WTC11 (cell line): ENCODE measurements at regions not wholly inside any gene's neighbourhood (a gene's known extent, or its start where the extent isn't known, plus 50 kb on each side); places are given as distances from the start of the nearest gene placed in this dataset.

Experiments used
- ATAC-seq: fragments of 200-7000 bp; cut with Tn5 transposase; 2 replicates; pipeline ENCODE4 v1.10.0; 2021; ENCODE audit warnings: mild to moderate bottlenecking, moderate library complexity
- CTCF ChIA-PET: fragments of 300-600 bp; sonication (Branson Sonifier 250); formaldehyde crosslinking; loops from one replicate; lab custom pipeline; 2021; ENCODE audit warnings: antibody characterized with exemption; lab: Charles Lee
- POLR2A ChIA-PET: fragments of 350-600 bp; sonication (Branson Sonifier 250); formaldehyde crosslinking; loops from one replicate; lab custom pipeline; 2021; ENCODE audit warnings: antibody characterized with exemption; lab: Charles Lee
- DNase-seq: peaks from one replicate; pipeline ENCODE4 v3.0.0; 2021; ENCODE audit warnings: low spot score
- H3K27ac Mint-ChIP-seq: 2 replicates; pipeline ENCODE4 v1.8.0; 2021; ENCODE audit warnings: mixed read lengths
- H3K27me3 Mint-ChIP-seq: 2 replicates; pipeline ENCODE4 v1.8.0; 2021; ENCODE audit warnings: low read depth, mild to moderate bottlenecking, moderate library complexity, mixed read lengths
- H3K36me3 Mint-ChIP-seq: 2 replicates; pipeline ENCODE4 v1.8.0; 2021; ENCODE audit warnings: mixed read lengths
- H3K4me1 Mint-ChIP-seq: 2 replicates; pipeline ENCODE4 v1.8.0; 2022; ENCODE audit warnings: mixed read lengths
- H3K4me3 Mint-ChIP-seq: 2 replicates; pipeline ENCODE4 v1.8.0; 2021; ENCODE audit warnings: mild to moderate bottlenecking, moderate library complexity, mixed read lengths
- H3K9me3 Mint-ChIP-seq: 2 replicates; pipeline ENCODE4 v1.8.0; 2021; ENCODE audit warnings: mixed read lengths
- CREM ChIP-seq: sonication (generic); formaldehyde crosslinking; IDR thresholded peaks from 2 replicates; pipeline ENCODE4 v1.8.1; 2022; ENCODE audit warnings: mild to moderate bottlenecking, missing genetic modification reagents, moderate library complexity
- ETV6 ChIP-seq: sonication (generic); formaldehyde crosslinking; IDR thresholded peaks from 2 replicates; pipeline ENCODE4 v1.8.1; 2022; ENCODE audit warnings: mild to moderate bottlenecking, missing genetic modification reagents
- FOXJ3 ChIP-seq: sonication (generic); formaldehyde crosslinking; IDR thresholded peaks from 2 replicates; pipeline ENCODE4 v1.9.0; 2021; ENCODE audit warnings: missing genetic modification reagents, mild to moderate bottlenecking, borderline replicate concordance
- FOXK1 ChIP-seq: sonication (generic); formaldehyde crosslinking; IDR thresholded peaks from 2 replicates; pipeline ENCODE4 v1.8.0; 2022; ENCODE audit warnings: mild to moderate bottlenecking, moderate library complexity, missing genetic modification reagents
- JUN ChIP-seq: sonication (generic); formaldehyde crosslinking; IDR thresholded peaks from 2 replicates; pipeline ENCODE4 v1.8.0; 2023; ENCODE audit warnings: mild to moderate bottlenecking, missing genetic modification reagents
- NFATC4 ChIP-seq: fragments of 250-450 bp; sonication (Bioruptor Pico); IDR thresholded peaks from 2 replicates; pipeline ENCODE4 v1.9.0; 2021; ENCODE audit warnings: mild to moderate bottlenecking
- NFE2L1 ChIP-seq: sonication (generic); formaldehyde crosslinking; IDR thresholded peaks from 2 replicates; pipeline ENCODE4 v1.8.1; 2023; ENCODE audit warnings: missing genetic modification reagents
- NFYB ChIP-seq: sonication (generic); formaldehyde crosslinking; conservative IDR thresholded peaks from 2 replicates; pipeline ENCODE4 v1.8.0; 2022; ENCODE audit warnings: low read depth, missing genetic modification reagents
- NR3C1 ChIP-seq: sonication (generic); formaldehyde crosslinking; conservative IDR thresholded peaks from 2 replicates; pipeline ENCODE4 v1.8.1; 2023; ENCODE audit warnings: low read depth, mild to moderate bottlenecking, missing genetic modification reagents
- SMAD3 ChIP-seq: sonication (generic); formaldehyde crosslinking; IDR thresholded peaks from 2 replicates; pipeline ENCODE4 v1.8.0; 2022; ENCODE audit warnings: missing genetic modification reagents, mild to moderate bottlenecking, borderline replicate concordance
- ZNF138 ChIP-seq: sonication (generic); formaldehyde crosslinking; conservative IDR thresholded peaks from 2 replicates; pipeline ENCODE4 v1.8.1; 2022; ENCODE audit warnings: mild to moderate bottlenecking, moderate library complexity, missing genetic modification reagents
- ZNF671 ChIP-seq: fragments of 250-450 bp; sonication (Bioruptor Pico); IDR thresholded peaks from 2 replicates; pipeline ENCODE4 v1.8.0; 2021; ENCODE audit warnings: mild to moderate bottlenecking
- TF ChIP-seq, protein P1 (sequence below): fragments of 250-450 bp; sonication (Bioruptor Pico); IDR thresholded peaks from 2 replicates; pipeline ENCODE4 v1.9.0; 2021; ENCODE audit warnings: mild to moderate bottlenecking
- TF ChIP-seq, protein P2 (sequence below): fragments of 200-600 bp; IDR thresholded peaks from 2 replicates; pipeline ENCODE4 v1.8.0; 2022; ENCODE audit warnings: antibody characterized with exemption
- TF ChIP-seq, protein P3 (sequence below): sonication (generic); formaldehyde crosslinking; IDR thresholded peaks from 2 replicates; pipeline ENCODE4 v1.8.1; 2022; ENCODE audit warnings: low read depth, missing genetic modification reagents, borderline replicate concordance
- TF ChIP-seq, protein P4 (sequence below): sonication (generic); formaldehyde crosslinking; IDR thresholded peaks from 2 replicates; pipeline ENCODE4 v1.8.0; 2023; ENCODE audit warnings: missing genetic modification reagents, mild to moderate bottlenecking, borderline replicate concordance
- TF ChIP-seq, protein P5 (sequence below): sonication (generic); formaldehyde crosslinking; conservative IDR thresholded peaks from 2 replicates; pipeline ENCODE4 v1.8.1; 2023; ENCODE audit warnings: mild to moderate bottlenecking, low read depth, missing genetic modification reagents, moderate library complexity
- TF ChIP-seq, protein P6 (sequence below): sonication (generic); formaldehyde crosslinking; IDR thresholded peaks from 2 replicates; pipeline ENCODE4 v1.8.0; 2023; ENCODE audit warnings: mild to moderate bottlenecking, missing genetic modification reagents
- TF ChIP-seq, protein P7 (sequence below): sonication (generic); formaldehyde crosslinking; IDR thresholded peaks from 2 replicates; pipeline ENCODE4 v1.8.1; 2023; ENCODE audit warnings: mild to moderate bottlenecking, missing genetic modification reagents, moderate library complexity

DNA sequence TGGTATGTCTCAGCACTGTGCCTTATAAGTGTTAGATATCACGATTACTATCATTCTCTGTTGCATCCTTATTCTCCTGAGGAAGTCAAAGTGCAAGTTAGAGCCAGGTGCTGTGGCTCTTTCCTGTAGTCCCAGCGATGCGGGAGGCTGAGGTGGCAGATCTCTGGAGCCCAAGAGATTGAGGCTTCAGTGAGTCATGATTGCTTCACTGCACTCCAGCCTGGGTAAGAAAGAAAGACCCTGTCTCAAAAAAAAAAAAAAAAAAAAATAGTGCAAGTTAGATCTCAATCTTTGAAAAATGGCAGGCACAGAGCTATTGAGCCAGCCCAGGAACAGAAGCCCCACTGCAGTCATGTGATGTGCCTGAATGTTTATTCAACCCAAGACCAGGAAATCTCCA, 147.8 kb upstream of the POGK start:
- Mint-ChIP-seq H3K4me1 (peaks cover 8% of the 10 kb centered on the region), H3K27me3 (peaks cover 5% of the 10 kb centered on the region; the same call in 1 of the 2 replicates), H3K36me3 (peaks cover 2% of the 10 kb centered on the region), H3K4me3 (no peak overlapping the region), H3K27ac (no peak overlapping the region), H3K9me3 (peaks cover 23% of the 10 kb centered on the region)
- no peak for ATAC-seq
- no peak for DNase-seq
- ChIA-PET POLR2A (no interaction called here), CTCF (no interaction called here)
- no peak for TF ChIP-seq NFYB (CRISPR knock-in tag)
- TF ChIP-seq, protein P1, sequence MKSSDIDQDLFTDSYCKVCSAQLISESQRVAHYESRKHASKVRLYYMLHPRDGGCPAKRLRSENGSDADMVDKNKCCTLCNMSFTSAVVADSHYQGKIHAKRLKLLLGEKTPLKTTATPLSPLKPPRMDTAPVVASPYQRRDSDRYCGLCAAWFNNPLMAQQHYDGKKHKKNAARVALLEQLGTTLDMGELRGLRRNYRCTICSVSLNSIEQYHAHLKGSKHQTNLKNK (CRISPR knock-in tag): no peak
- TF ChIP-seq, protein P2, sequence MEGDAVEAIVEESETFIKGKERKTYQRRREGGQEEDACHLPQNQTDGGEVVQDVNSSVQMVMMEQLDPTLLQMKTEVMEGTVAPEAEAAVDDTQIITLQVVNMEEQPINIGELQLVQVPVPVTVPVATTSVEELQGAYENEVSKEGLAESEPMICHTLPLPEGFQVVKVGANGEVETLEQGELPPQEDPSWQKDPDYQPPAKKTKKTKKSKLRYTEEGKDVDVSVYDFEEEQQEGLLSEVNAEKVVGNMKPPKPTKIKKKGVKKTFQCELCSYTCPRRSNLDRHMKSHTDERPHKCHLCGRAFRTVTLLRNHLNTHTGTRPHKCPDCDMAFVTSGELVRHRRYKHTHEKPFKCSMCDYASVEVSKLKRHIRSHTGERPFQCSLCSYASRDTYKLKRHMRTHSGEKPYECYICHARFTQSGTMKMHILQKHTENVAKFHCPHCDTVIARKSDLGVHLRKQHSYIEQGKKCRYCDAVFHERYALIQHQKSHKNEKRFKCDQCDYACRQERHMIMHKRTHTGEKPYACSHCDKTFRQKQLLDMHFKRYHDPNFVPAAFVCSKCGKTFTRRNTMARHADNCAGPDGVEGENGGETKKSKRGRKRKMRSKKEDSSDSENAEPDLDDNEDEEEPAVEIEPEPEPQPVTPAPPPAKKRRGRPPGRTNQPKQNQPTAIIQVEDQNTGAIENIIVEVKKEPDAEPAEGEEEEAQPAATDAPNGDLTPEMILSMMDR: no peak
- TF ChIP-seq, protein P3, sequence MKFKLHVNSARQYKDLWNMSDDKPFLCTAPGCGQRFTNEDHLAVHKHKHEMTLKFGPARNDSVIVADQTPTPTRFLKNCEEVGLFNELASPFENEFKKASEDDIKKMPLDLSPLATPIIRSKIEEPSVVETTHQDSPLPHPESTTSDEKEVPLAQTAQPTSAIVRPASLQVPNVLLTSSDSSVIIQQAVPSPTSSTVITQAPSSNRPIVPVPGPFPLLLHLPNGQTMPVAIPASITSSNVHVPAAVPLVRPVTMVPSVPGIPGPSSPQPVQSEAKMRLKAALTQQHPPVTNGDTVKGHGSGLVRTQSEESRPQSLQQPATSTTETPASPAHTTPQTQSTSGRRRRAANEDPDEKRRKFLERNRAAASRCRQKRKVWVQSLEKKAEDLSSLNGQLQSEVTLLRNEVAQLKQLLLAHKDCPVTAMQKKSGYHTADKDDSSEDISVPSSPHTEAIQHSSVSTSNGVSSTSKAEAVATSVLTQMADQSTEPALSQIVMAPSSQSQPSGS (CRISPR knock-in tag): no peak
- TF ChIP-seq JUN (CRISPR knock-in tag): no peak
- TF ChIP-seq, protein P4, sequence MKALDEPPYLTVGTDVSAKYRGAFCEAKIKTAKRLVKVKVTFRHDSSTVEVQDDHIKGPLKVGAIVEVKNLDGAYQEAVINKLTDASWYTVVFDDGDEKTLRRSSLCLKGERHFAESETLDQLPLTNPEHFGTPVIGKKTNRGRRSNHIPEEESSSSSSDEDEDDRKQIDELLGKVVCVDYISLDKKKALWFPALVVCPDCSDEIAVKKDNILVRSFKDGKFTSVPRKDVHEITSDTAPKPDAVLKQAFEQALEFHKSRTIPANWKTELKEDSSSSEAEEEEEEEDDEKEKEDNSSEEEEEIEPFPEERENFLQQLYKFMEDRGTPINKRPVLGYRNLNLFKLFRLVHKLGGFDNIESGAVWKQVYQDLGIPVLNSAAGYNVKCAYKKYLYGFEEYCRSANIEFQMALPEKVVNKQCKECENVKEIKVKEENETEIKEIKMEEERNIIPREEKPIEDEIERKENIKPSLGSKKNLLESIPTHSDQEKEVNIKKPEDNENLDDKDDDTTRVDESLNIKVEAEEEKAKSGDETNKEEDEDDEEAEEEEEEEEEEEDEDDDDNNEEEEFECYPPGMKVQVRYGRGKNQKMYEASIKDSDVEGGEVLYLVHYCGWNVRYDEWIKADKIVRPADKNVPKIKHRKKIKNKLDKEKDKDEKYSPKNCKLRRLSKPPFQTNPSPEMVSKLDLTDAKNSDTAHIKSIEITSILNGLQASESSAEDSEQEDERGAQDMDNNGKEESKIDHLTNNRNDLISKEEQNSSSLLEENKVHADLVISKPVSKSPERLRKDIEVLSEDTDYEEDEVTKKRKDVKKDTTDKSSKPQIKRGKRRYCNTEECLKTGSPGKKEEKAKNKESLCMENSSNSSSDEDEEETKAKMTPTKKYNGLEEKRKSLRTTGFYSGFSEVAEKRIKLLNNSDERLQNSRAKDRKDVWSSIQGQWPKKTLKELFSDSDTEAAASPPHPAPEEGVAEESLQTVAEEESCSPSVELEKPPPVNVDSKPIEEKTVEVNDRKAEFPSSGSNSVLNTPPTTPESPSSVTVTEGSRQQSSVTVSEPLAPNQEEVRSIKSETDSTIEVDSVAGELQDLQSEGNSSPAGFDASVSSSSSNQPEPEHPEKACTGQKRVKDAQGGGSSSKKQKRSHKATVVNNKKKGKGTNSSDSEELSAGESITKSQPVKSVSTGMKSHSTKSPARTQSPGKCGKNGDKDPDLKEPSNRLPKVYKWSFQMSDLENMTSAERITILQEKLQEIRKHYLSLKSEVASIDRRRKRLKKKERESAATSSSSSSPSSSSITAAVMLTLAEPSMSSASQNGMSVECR: no peak
- TF ChIP-seq, protein P5, sequence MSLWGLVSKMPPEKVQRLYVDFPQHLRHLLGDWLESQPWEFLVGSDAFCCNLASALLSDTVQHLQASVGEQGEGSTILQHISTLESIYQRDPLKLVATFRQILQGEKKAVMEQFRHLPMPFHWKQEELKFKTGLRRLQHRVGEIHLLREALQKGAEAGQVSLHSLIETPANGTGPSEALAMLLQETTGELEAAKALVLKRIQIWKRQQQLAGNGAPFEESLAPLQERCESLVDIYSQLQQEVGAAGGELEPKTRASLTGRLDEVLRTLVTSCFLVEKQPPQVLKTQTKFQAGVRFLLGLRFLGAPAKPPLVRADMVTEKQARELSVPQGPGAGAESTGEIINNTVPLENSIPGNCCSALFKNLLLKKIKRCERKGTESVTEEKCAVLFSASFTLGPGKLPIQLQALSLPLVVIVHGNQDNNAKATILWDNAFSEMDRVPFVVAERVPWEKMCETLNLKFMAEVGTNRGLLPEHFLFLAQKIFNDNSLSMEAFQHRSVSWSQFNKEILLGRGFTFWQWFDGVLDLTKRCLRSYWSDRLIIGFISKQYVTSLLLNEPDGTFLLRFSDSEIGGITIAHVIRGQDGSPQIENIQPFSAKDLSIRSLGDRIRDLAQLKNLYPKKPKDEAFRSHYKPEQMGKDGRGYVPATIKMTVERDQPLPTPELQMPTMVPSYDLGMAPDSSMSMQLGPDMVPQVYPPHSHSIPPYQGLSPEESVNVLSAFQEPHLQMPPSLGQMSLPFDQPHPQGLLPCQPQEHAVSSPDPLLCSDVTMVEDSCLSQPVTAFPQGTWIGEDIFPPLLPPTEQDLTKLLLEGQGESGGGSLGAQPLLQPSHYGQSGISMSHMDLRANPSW (CRISPR knock-in tag): no peak
- TF ChIP-seq CREM (CRISPR knock-in tag): no peak
- no peak for TF ChIP-seq SMAD3 (CRISPR knock-in tag)
- no peak for TF ChIP-seq ZNF138 (CRISPR knock-in tag)
- no peak for TF ChIP-seq NFE2L1 (CRISPR knock-in tag)
- no peak for TF ChIP-seq ZNF671 (CRISPR knock-in tag)
- no peak for TF ChIP-seq NR3C1 (CRISPR knock-in tag)
- TF ChIP-seq NFATC4 (CRISPR knock-in tag): no peak
- TF ChIP-seq, protein P6, sequence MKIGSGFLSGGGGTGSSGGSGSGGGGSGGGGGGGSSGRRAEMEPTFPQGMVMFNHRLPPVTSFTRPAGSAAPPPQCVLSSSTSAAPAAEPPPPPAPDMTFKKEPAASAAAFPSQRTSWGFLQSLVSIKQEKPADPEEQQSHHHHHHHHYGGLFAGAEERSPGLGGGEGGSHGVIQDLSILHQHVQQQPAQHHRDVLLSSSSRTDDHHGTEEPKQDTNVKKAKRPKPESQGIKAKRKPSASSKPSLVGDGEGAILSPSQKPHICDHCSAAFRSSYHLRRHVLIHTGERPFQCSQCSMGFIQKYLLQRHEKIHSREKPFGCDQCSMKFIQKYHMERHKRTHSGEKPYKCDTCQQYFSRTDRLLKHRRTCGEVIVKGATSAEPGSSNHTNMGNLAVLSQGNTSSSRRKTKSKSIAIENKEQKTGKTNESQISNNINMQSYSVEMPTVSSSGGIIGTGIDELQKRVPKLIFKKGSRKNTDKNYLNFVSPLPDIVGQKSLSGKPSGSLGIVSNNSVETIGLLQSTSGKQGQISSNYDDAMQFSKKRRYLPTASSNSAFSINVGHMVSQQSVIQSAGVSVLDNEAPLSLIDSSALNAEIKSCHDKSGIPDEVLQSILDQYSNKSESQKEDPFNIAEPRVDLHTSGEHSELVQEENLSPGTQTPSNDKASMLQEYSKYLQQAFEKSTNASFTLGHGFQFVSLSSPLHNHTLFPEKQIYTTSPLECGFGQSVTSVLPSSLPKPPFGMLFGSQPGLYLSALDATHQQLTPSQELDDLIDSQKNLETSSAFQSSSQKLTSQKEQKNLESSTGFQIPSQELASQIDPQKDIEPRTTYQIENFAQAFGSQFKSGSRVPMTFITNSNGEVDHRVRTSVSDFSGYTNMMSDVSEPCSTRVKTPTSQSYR (CRISPR knock-in tag): no peak
- no peak for TF ChIP-seq FOXJ3 (CRISPR knock-in tag)
- no peak for TF ChIP-seq ETV6
- TF ChIP-seq, protein P7, sequence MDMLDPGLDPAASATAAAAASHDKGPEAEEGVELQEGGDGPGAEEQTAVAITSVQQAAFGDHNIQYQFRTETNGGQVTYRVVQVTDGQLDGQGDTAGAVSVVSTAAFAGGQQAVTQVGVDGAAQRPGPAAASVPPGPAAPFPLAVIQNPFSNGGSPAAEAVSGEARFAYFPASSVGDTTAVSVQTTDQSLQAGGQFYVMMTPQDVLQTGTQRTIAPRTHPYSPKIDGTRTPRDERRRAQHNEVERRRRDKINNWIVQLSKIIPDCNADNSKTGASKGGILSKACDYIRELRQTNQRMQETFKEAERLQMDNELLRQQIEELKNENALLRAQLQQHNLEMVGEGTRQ: no peak
- no peak for TF ChIP-seq FOXK1 (CRISPR knock-in tag)
